ENCODE measurements at regions not wholly inside any gene's neighbourhood (a gene's known extent, or its start where the extent isn't known, plus 50 kb on each side); places are given as distances from the start of the nearest gene placed in this dataset.

- TF ChIP-seq CTCF (IDR thresholded peaks at IDR 0.05) = no peak
- TF ChIP-seq POLR2A (IDR thresholded peaks at IDR 0.05) = no peak
Observed at GRCh38 chr22:27642104-27642800, 159.3 kb downstream of the MN1 start.

All from adrenal gland (tissue), 5 donors.